ENCODE measurements at regions not wholly inside any gene's neighbourhood (a gene's known extent, or its start where the extent isn't known, plus 50 kb on each side); places are given as distances from the start of the nearest gene placed in this dataset.
"Not testable (repeated sequence)": the region's sequence is repeated elsewhere in the genome, so short reads cannot be mapped to it uniquely, and the experiment has no call there.

DNA sequence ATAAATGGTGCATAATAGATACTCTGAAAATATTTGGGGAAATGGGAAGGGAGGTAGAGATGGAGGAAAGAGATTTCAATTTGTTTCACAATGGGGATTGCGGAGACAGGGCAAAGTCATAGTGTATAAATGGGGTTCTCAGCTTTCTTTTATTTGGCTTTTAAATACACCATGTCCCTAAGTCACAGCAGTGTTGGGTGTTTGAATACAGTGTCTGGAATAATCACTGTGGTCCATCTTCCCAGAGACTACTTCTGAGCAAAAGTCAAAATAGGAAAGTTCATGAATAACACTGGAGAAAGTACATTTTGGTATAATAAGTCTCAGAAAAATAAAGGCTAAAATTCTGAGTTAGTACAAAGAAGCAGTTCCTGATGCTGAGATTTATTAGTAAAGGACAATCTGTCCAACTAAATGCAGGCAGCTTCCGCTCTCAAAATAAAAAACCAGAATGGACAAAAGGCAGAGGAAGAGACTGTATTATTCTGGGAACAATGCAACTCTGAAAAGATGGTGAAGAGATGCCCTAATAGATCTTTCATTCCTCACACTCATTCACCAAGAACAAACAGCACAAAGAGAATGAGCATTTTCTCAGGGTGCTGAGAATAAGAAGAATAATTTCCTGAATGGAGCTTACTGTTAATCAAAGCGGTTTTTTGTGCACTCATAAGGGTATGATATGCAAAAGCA lies 295.4 kb upstream of the PIK3C3 start:
- Mint-ChIP-seq H3K27ac (no peak overlapping the region), H3K27me3 (ENCODE audit: low read depth) (no peaks in the 10 kb centered on the region), H3K4me1 (ENCODE audit: low read depth) (no peaks in the 10 kb centered on the region), H3K9me3 (no peaks in the 10 kb centered on the region), H3K4me3 (no peak overlapping the region), H3K36me3 (ENCODE audit: low read depth) (no peaks in the 10 kb centered on the region)

DNA sequence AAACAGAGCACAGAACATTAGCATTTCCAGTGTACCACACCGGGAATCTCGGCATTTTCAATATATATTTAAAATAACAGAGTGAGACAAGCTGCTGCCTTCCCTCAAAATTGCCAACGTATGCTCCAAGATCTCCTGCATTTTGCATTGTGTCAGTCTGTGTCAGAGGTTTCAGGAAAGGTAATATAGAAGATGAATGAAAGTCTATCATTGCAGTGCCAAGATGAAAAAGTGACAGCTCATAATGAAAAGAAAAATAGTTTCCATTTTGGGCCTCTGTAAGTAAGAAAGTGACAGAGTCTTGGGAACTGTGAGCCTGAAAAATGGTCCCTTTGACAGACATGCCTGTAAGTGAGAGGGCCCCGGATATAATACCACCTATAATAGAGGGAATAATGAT lies 297.8 kb upstream of the PIK3C3 start:
- Mint-ChIP-seq H3K27me3 (ENCODE audit: low read depth) (no peaks in the 10 kb centered on the region), H3K9me3 (no peaks in the 10 kb centered on the region), H3K36me3 (ENCODE audit: low read depth) (no peaks in the 10 kb centered on the region), H3K27ac (no peak overlapping the region), H3K4me1 (ENCODE audit: low read depth) (no peaks in the 10 kb centered on the region), H3K4me3 (no peak overlapping the region)

DNA sequence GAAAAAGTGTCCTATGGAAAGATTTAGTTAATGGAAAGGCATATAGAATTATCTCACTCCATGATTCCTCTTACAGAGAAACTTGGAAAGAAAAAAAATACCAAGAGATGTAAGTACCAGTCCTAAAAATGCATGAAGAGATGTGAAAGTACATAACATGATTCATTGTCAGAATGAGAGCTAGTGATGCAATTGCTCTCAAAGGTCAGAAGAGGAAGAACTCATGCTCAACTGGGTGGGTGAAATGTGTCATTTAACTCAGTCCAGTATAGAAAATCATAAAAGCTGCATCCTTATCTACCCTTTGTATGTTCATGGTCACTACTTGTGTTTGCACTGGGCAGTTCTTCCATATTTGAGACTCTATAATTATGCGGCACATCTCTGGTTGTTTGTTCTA lies 300.0 kb upstream of the PIK3C3 start:
- Mint-ChIP-seq H3K36me3 (ENCODE audit: low read depth) (no peaks in the 10 kb centered on the region), H3K27ac (no peak overlapping the region), H3K4me3 (no peak overlapping the region), H3K9me3 (peaks cover 2% of the 10 kb centered on the region), H3K27me3 (ENCODE audit: low read depth) (no peaks in the 10 kb centered on the region), H3K4me1 (ENCODE audit: low read depth) (no peaks in the 10 kb centered on the region)

DNA sequence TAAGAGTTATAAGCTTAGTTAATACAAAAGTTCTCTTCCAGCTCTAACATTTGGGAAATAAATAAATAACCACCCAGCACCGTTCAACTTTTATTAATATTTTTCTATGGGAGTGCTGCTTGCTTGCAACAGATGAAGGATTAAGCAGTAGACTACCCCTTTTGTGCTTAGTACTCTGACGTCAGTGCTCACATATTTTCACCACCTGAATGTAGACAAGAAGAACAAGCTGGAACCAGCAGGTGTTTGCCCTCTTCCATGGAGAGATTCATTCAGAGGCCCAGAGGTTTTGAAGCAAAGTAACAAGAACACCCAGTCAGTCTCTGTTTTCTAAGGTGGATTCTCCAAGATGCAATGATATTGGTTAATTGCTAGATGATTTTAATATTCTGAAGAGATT lies 307.1 kb upstream of the PIK3C3 start:
- no peak overlapping the region for H3K4me3 Mint-ChIP-seq
- no peaks in the 10 kb centered on the region for H3K36me3 Mint-ChIP-seq (ENCODE audit: low read depth)
- no peaks in the 10 kb centered on the region for H3K4me1 Mint-ChIP-seq (ENCODE audit: low read depth)
- H3K27me3 Mint-ChIP-seq (ENCODE audit: low read depth): no peaks in the 10 kb centered on the region
- H3K27ac Mint-ChIP-seq: no peak overlapping the region
- peaks cover 7% of the 10 kb centered on the region for H3K9me3 Mint-ChIP-seq

DNA sequence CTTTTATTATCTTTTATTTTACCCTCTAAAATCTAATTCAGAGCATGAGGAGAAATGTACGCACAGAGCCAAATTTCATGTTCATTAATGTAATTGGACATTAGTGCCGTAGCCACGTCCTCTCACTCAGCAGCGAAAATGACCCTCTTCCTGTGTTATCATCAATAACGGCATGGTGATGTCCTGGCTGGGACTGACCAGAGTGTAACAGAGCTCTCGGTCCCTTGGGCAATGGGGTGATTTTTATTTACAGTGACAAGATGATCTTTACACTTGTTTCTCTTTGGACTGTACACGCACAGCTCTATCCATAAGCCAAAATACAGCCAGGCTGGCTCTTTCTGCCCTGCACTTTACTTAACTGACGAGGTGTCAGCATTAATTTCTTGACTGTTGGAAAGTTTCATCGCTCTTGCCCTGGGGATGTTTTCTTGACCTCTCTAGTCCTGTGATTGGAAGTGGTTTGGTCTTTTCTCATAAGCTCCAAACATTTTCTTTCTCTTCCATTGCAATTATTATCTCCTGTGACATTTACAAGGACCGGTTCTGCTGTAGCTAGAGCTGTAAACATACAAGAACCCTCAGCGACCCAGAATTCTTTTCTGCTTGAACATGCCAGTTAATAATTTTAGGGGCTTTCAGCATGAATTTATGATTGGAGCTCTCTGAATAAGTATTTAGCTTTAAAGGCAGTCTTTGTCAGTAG lies 308.0 kb upstream of the PIK3C3 start:
- H3K4me1 Mint-ChIP-seq (ENCODE audit: low read depth): no peaks in the 10 kb centered on the region
- H3K36me3 Mint-ChIP-seq (ENCODE audit: low read depth): no peaks in the 10 kb centered on the region
- H3K9me3 Mint-ChIP-seq: peaks cover 7% of the 10 kb centered on the region
- no peak overlapping the region for H3K4me3 Mint-ChIP-seq
- H3K27ac Mint-ChIP-seq: no peak overlapping the region
- H3K27me3 Mint-ChIP-seq (ENCODE audit: low read depth): no peaks in the 10 kb centered on the region

DNA sequence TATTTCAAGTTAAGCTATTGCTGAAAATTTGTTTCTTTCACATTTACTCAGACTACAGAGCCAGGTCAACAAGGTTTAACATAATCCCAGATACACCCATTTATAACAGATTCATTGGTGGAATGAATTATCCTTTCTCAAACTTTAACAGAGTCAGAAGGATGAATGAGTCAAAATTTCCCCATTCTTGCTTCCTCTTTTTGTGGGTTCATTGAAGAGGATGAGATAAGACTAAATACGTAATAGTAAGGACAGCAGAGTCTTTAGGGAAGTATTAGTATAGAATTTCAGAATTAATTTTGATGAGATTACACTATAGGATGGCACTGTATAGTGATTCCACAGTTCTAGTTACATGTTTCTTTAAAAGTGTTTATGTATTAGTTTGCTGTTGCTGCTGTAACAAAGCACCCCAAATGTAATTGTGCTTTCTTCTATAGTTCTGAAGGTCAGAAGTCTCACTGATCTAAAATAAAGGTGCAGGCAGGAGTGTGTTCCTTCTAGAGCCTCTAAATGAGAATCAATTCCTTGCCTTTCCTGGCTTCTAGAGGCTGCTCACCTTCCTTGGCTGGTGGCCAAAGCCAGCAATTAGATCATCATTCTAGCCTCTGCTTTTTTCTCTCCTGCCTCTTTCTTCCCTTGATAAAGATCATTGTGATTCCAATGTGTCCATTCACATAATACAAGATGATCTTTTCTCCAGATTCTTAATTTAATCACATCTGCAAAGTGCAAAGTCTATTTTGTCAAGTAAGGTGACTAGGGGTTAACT lies 309.3 kb upstream of the PIK3C3 start:
- no peaks in the 10 kb centered on the region for H3K36me3 Mint-ChIP-seq (ENCODE audit: low read depth)
- no peak overlapping the region for H3K4me3 Mint-ChIP-seq
- H3K9me3 Mint-ChIP-seq: peaks cover 4% of the 10 kb centered on the region
- no peaks in the 10 kb centered on the region for H3K4me1 Mint-ChIP-seq (ENCODE audit: low read depth)
- H3K27me3 Mint-ChIP-seq (ENCODE audit: low read depth): no peaks in the 10 kb centered on the region
- H3K27ac Mint-ChIP-seq: no peak overlapping the region

DNA sequence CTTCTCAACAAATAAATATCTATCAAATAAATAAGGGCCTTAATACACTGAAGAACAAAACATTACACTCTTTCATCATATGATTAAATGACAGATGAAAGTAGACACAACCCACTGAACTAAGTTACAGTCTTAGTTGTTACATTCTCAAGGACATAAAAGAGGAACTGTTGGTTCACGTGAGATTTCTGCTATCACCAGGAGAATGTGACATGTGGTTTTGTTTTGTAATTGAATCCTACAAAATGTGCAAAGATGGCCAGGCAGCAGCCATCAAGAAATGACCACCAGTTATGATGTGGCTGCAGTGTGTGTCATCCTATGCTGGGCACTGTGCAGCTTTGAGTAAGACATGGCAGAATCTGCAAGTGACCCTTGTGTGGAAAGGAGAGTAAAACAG lies 310.6 kb upstream of the PIK3C3 start:
- no peak overlapping the region for H3K4me3 Mint-ChIP-seq
- H3K27ac Mint-ChIP-seq: no peak overlapping the region
- no peaks in the 10 kb centered on the region for H3K27me3 Mint-ChIP-seq (ENCODE audit: low read depth)
- no peaks in the 10 kb centered on the region for H3K36me3 Mint-ChIP-seq (ENCODE audit: low read depth)
- peaks cover 4% of the 10 kb centered on the region for H3K9me3 Mint-ChIP-seq
- no peaks in the 10 kb centered on the region for H3K4me1 Mint-ChIP-seq (ENCODE audit: low read depth)

DNA sequence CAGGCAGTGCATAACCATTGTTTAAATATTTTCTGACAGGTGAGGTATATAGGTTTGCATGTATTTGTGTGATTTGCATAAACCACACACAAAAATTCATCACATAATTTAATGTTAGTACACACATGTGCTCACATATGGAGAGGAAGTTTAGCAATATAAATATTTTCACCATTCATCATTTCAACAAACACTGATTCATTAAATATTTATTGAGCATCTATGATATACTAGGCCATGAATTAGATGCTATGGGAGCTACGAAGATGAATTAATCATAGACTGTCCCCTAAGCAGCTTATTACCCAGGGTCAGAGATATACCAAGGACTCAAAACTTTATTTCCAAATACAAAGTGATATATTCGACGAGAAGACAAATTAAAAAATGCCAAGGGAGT lies 311.6 kb upstream of the PIK3C3 start:
- H3K27ac Mint-ChIP-seq: no peak overlapping the region
- H3K4me3 Mint-ChIP-seq: no peak overlapping the region
- no peaks in the 10 kb centered on the region for H3K4me1 Mint-ChIP-seq (ENCODE audit: low read depth)
- H3K36me3 Mint-ChIP-seq (ENCODE audit: low read depth): no peaks in the 10 kb centered on the region
- H3K9me3 Mint-ChIP-seq: peaks cover 4% of the 10 kb centered on the region
- no peaks in the 10 kb centered on the region for H3K27me3 Mint-ChIP-seq (ENCODE audit: low read depth)

DNA sequence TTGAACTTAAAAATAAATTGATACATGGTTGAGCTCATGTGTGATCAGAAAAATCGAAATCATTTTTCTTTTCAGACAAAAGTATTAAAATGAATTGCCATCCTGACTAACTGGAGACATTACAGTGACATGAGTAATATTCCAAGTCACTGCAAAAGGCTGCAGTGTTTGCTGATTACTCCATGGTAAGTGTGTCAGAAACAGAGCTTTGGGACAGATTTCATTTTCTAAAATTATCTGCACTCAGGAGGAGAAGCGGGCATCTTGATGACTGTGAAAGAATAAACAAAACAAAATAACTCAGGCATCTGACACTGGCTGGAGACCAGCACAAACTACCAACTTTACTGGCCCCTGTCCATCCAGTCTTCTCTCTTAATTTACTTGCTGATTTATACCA lies 312.3 kb upstream of the PIK3C3 start:
- no peaks in the 10 kb centered on the region for H3K27me3 Mint-ChIP-seq (ENCODE audit: low read depth)
- no peaks in the 10 kb centered on the region for H3K36me3 Mint-ChIP-seq (ENCODE audit: low read depth)
- no peaks in the 10 kb centered on the region for H3K4me1 Mint-ChIP-seq (ENCODE audit: low read depth)
- peaks cover 4% of the 10 kb centered on the region for H3K9me3 Mint-ChIP-seq
- H3K4me3 Mint-ChIP-seq: no peak overlapping the region
- no peak overlapping the region for H3K27ac Mint-ChIP-seq

DNA sequence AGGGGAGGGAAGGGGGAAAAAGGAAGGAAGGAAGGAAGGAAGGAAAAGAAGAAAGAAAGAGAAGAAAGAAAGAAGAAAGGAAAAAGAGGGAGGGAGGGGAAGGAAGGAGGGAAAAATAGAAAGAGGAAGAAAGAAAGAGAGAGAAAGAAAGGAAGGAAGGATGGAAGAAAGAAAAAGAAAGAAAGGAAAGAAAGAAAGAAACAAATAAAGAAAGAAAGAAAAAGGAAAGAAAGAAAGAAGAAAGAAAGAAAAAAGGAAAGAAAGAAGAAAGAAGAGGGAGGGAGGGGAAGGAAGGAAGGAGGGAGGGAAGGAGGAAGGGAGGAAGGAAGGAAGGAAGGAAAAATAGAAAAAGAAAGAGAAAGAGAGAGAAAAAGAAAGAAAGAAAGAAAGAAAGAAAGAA lies 315.8 kb upstream of the PIK3C3 start:
- H3K4me1 Mint-ChIP-seq (ENCODE audit: low read depth): no peaks in the 10 kb centered on the region
- H3K4me3 Mint-ChIP-seq: no peak overlapping the region
- no peak overlapping the region for H3K27ac Mint-ChIP-seq
- H3K27me3 Mint-ChIP-seq (ENCODE audit: low read depth): no peaks in the 10 kb centered on the region
- no peaks in the 10 kb centered on the region for H3K36me3 Mint-ChIP-seq (ENCODE audit: low read depth)
- H3K9me3 Mint-ChIP-seq: no peaks in the 10 kb centered on the region

DNA sequence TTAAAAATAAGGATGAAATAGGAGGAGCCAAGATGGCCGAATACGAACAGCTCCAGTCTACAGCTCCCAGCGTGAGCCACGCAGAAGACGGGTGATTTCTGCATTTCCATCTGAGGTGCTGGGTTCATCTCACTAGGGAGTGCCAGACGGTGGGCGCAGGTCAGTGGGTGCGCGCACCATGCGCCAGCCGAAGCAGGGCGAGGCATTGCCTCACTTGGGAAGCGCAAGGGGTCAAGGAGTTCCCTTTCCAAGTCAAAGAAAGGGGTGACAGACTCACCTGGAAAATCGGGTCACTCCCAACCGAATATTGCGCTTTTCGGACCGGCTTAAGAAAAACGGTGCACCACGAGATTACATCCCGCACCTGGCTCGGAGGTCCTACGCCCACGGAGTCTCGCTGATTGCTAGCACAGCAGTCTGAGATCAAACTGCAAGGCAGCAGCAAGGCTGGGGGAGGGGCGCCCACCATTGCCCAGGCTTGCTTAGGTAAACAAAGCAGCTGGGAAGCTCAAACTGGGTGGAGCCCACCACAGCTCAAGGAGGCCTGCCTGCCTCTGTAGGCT lies 323.2 kb upstream of the PIK3C3 start:
- not testable (repeated sequence) for H3K9me3 Mint-ChIP-seq; H3K4me3 Mint-ChIP-seq; H3K36me3 Mint-ChIP-seq (ENCODE audit: low read depth); H3K27ac Mint-ChIP-seq; H3K4me1 Mint-ChIP-seq (ENCODE audit: low read depth); H3K27me3 Mint-ChIP-seq (ENCODE audit: low read depth)

DNA sequence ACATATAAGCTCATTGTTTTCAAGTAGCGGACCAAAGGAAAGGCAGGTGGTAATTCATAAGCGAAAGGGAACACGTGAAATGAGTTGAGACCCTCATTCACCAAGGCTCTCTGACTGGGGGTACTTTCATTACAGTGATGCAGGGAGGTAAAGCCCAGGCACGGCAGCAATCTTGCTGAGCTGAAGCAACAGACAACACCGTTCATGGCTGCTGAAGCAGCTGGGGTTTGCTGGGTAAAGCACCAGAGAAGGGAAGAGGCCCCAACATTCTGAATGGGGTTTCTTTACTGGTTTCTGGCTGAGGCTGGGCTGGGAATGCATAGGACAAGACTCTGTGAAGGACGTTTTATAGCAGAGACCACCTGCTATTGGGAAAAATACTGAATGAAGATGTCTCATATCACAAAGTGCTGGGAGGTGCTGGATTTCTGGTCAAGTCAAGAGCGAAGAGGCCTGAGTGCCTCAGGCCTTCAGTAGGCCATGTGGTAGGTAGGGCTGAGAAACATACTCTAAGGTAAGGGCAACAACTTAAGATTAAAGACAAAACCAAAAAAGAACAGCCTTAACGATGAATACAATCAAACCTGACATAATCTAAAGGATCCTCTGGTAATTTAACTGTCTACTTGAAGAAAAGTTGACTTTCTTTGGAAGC lies 324.7 kb upstream of the PIK3C3 start:
- H3K36me3 Mint-ChIP-seq (ENCODE audit: low read depth): no peaks in the 10 kb centered on the region
- no peak overlapping the region for H3K4me3 Mint-ChIP-seq
- no peak overlapping the region for H3K27ac Mint-ChIP-seq
- H3K27me3 Mint-ChIP-seq (ENCODE audit: low read depth): no peaks in the 10 kb centered on the region
- peaks cover 9% of the 10 kb centered on the region for H3K9me3 Mint-ChIP-seq
- H3K4me1 Mint-ChIP-seq (ENCODE audit: low read depth): no peaks in the 10 kb centered on the region

DNA sequence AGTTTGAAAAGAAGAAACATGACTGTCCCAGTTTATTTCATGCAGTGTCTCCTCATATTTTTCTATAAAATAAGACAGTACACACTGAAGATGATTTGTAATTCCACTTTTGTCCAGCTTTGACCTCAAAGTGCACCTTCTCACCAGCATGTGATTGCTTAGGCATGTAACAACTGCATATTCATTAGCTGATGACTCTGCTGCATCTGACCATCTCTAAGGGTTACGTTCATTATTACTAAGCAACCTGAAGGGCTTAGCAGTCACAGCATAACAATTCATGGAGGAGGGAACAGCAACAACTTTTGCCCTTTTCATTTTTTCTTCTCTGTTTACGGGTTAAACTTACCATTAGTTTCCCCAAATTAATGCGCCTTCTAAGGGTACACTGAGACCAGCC lies 330.6 kb upstream of the PIK3C3 start:
- Mint-ChIP-seq H3K9me3 (no peaks in the 10 kb centered on the region), H3K4me1 (ENCODE audit: low read depth) (no peaks in the 10 kb centered on the region), H3K4me3 (no peak overlapping the region), H3K27me3 (ENCODE audit: low read depth) (no peaks in the 10 kb centered on the region), H3K36me3 (ENCODE audit: low read depth) (no peaks in the 10 kb centered on the region), H3K27ac (no peak overlapping the region)

DNA sequence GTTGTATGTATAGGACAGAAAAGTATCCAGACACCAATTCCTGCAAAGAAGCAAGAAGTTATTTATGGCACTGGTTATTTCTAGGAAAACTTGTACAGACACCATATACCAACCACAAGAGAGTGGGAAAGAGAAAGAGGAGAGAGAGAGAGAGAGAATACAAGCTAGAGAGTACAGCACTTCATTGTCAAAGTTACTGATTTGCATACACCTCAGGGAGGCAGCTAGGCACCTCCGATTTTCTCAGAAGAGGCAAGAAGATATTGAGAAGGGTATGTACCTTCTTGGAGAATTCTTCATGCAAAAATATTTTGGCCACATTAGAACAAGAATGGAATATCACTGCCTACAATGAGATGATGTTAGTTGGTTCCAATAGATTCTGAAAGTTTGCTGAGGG lies 333.9 kb upstream of the PIK3C3 start:
- H3K4me1 Mint-ChIP-seq (ENCODE audit: low read depth): no peaks in the 10 kb centered on the region
- no peak overlapping the region for H3K27ac Mint-ChIP-seq
- no peaks in the 10 kb centered on the region for H3K9me3 Mint-ChIP-seq
- H3K27me3 Mint-ChIP-seq (ENCODE audit: low read depth): no peaks in the 10 kb centered on the region
- H3K4me3 Mint-ChIP-seq: no peak overlapping the region
- H3K36me3 Mint-ChIP-seq (ENCODE audit: low read depth): no peaks in the 10 kb centered on the region

Data from T-helper 1 cell treated with Interleukin-12 subunit alpha and Interleukin-12 subunit beta and Interleukin-4 antibody, amounts not matched to agents 30 μg/mL and 1 μg/mL, for 36 hours (primary cell).